ENCODE measurements at regions not wholly inside any gene's neighbourhood (a gene's known extent, or its start where the extent isn't known, plus 50 kb on each side); places are given as distances from the start of the nearest gene placed in this dataset.

- FAIRE-seq (no peak), DNase-seq (ENCODE audit: insufficient read length, low spot score) (no peak)
- TF ChIP-seq, protein P1, sequence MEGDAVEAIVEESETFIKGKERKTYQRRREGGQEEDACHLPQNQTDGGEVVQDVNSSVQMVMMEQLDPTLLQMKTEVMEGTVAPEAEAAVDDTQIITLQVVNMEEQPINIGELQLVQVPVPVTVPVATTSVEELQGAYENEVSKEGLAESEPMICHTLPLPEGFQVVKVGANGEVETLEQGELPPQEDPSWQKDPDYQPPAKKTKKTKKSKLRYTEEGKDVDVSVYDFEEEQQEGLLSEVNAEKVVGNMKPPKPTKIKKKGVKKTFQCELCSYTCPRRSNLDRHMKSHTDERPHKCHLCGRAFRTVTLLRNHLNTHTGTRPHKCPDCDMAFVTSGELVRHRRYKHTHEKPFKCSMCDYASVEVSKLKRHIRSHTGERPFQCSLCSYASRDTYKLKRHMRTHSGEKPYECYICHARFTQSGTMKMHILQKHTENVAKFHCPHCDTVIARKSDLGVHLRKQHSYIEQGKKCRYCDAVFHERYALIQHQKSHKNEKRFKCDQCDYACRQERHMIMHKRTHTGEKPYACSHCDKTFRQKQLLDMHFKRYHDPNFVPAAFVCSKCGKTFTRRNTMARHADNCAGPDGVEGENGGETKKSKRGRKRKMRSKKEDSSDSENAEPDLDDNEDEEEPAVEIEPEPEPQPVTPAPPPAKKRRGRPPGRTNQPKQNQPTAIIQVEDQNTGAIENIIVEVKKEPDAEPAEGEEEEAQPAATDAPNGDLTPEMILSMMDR (IDR thresholded peaks at IDR 0.05; ENCODE audit: insufficient read depth, missing control alignments), result no peak
These were observed 96.3 kb downstream of the ATPSCKMT start for GRCh38 chr5:10153394-10153793.

DNA sequence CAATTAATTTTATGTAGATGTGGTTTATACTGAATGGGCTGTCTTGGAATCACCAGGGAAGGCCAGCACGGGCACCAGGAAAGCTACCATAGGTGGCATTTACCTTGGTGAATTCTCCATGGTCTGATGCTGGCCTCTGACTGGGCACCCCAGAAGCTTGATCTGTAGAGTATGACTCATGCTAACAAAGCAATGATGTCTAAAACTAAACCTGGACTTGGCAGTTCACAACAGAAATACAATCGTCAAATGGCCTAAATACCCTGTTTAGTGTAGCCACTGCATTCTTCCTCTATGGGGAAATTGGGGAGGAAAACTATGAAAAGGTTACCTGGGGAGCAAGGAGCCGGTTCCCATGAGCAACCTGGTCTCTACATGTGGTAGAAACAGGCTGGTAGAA, 98.0 kb downstream of the ATPSCKMT start:
- FAIRE-seq (no peak), DNase-seq (ENCODE audit: insufficient read length, low spot score) (no peak)
- TF ChIP-seq, protein P1 (IDR thresholded peaks at IDR 0.05; ENCODE audit: insufficient read depth, missing control alignments), result no peak

DNA sequence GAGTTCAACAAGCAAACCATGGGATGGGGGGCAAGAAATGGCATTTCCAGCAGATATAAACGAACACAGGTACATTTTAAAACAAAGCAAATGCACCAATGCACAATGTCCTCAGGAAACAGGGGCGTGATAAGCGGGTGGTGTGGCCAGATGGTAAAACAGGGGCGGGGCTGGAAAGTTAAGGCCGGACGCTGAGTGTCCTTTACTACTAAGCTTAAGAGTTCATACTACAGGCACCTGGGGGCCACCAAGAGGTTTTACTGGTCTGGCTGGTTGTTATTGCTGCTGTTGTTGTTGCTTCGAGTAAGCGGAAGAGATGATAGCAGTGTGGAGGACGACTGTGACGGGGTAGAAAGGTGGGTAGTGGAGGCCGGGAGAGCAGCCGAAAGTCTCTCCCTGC, 99.8 kb downstream of the ATPSCKMT start:
- FAIRE-seq (no peak), DNase-seq (ENCODE audit: insufficient read length, low spot score) (no peak)
- TF ChIP-seq, protein P1 (IDR thresholded peaks at IDR 0.05; ENCODE audit: insufficient read depth, missing control alignments), result no peak

- DNase-seq (ENCODE audit: insufficient read length, low spot score) (no peak), FAIRE-seq (no peak)
- TF ChIP-seq, protein P1 (IDR thresholded peaks at IDR 0.05; ENCODE audit: insufficient read depth, missing control alignments), result peak; percentile 37
These were observed 103.7 kb downstream of the ATPSCKMT start for GRCh38 chr5:10145923-10146401.

GRCh38 chr5:10144040-10144439, 105.6 kb downstream of the ATPSCKMT start:
- DNase-seq (ENCODE audit: insufficient read length, low spot score) (no peak), FAIRE-seq (no peak)
- TF ChIP-seq, protein P1 (IDR thresholded peaks at IDR 0.05; ENCODE audit: insufficient read depth, missing control alignments), result no peak

DNA sequence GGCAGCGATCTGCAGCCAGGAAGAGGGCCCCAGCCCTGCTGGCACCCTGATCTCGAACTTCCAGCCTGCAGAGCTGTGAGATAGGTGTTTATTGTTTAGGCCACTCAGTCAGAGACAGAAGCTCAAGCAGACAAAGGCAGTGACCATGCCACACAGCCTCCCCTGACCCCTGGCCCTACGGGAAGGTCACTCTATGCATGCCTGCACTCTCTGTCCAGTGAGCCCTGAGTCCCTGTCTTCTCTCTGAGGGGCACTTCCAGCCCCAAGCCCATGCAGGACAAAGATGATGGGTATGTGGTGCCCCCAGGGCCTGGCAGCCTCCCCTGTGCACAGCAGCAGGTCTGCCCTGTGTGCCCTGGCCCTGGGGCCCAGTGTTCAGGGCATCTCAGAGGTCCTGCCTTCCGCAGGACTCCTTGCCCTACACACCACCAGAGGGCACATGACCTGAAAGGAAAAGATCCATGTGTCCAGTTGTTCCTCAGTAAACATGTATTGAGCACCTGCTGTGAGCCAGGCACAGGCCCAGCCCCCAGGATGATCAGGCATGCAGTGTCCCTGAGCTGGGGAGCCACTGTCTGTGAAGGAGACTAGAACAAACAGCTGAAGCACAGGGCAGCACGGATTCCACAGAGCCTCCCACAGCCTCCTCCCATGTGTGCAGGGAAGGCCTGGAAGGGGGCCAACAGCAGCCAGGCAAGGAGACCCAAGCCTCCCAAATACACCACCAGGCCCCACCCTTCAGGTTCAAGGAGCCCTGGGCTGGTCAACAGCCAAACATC, 109.3 kb downstream of the ATPSCKMT start:
- TF ChIP-seq, protein P1 (IDR thresholded peaks at IDR 0.05; ENCODE audit: insufficient read depth, missing control alignments), result no peak
- FAIRE-seq (no peak), DNase-seq (ENCODE audit: insufficient read length, low spot score) (no peak)

DNA sequence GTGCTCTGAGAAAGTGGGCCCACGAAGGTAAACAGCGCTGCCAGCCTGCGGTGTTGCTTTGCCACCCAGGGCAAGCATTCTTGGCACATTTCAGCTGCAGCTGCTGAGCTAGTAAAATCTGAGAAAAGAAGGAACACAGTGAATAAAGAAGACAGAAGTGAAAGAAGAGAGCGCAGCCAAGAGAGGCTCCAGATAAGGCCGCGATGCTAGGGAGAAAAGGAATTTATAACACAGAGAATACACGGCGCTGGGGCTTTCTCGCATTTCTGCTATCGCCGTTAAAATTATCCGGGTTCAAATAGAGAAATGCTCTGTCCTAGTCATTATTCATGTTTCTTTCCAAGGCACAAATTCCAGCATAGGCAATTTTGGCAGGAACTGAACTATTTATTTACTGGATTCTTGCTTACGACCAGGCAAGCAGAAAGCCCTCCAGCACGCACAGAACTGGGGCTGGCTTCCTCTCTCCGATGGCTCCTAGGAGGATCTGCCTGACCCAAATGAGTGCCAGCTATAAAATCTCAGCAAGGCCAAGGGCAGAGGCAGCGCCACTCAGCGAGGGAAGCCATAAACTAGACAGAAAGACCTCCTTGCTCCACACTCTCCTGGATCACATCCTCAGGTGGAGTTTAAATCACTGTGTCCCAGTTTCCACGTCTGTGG, 111.2 kb downstream of the ATPSCKMT start:
- no peak for DNase-seq (ENCODE audit: insufficient read length, low spot score)
- no peak for FAIRE-seq
- TF ChIP-seq, protein P1 (IDR thresholded peaks at IDR 0.05; ENCODE audit: insufficient read depth, missing control alignments), result no peak
